ENCODE measurements at regions not wholly inside any gene's neighbourhood (a gene's known extent, or its start where the extent isn't known, plus 50 kb on each side); places are given as distances from the start of the nearest gene placed in this dataset.

GRCh38 chr16:63302811-63303210 is 1266.6 kb upstream of the CDH8 start:
- H3K36me3 ChIP-seq: no peaks in the 10 kb centered on the region
- no peak overlapping the region for H3K27ac ChIP-seq
- intact Hi-C loops (cut with DNase I; ENCODE audit: low total_unique reads): no loop called here
- no peaks in the 10 kb centered on the region for H3K4me1 ChIP-seq
- DNase-seq: no peak
- H3K9me3 ChIP-seq: no peaks in the 10 kb centered on the region
- no peak for TF ChIP-seq POLR2A (IDR thresholded peaks at IDR 0.05)
- TF ChIP-seq, protein P1, sequence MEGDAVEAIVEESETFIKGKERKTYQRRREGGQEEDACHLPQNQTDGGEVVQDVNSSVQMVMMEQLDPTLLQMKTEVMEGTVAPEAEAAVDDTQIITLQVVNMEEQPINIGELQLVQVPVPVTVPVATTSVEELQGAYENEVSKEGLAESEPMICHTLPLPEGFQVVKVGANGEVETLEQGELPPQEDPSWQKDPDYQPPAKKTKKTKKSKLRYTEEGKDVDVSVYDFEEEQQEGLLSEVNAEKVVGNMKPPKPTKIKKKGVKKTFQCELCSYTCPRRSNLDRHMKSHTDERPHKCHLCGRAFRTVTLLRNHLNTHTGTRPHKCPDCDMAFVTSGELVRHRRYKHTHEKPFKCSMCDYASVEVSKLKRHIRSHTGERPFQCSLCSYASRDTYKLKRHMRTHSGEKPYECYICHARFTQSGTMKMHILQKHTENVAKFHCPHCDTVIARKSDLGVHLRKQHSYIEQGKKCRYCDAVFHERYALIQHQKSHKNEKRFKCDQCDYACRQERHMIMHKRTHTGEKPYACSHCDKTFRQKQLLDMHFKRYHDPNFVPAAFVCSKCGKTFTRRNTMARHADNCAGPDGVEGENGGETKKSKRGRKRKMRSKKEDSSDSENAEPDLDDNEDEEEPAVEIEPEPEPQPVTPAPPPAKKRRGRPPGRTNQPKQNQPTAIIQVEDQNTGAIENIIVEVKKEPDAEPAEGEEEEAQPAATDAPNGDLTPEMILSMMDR (IDR thresholded peaks at IDR 0.05): no peak
- no peak overlapping the region for H3K4me3 ChIP-seq
- no peaks in the 10 kb centered on the region for H3K27me3 ChIP-seq

DNA sequence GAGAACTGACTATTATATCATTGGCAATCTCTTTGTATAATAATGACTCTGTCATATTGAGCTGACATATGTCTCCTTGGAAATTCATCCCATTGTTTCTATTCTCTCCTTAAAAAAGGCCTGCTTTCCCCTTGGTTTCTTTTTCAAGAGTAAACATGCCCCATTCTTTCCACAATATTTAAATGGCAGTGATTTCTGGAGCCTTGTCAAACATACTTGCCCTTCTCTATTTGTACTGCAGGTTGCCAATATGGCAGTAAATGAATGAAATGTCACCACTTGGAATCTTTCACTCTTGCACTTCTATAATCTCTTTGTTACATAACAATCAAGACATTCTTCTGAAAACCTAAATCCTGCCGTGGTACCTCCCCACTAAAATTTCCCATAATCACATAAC is 1265.1 kb upstream of the CDH8 start:
- intact Hi-C loops (cut with DNase I; ENCODE audit: low total_unique reads): no loop called here
- no peak overlapping the region for H3K27ac ChIP-seq
- no peaks in the 10 kb centered on the region for H3K27me3 ChIP-seq
- no peaks in the 10 kb centered on the region for H3K36me3 ChIP-seq
- no peak for DNase-seq
- no peaks in the 10 kb centered on the region for H3K4me1 ChIP-seq
- TF ChIP-seq, protein P1 (IDR thresholded peaks at IDR 0.05): no peak
- TF ChIP-seq POLR2A (IDR thresholded peaks at IDR 0.05): no peak
- no peak overlapping the region for H3K4me3 ChIP-seq
- no peaks in the 10 kb centered on the region for H3K9me3 ChIP-seq

DNA sequence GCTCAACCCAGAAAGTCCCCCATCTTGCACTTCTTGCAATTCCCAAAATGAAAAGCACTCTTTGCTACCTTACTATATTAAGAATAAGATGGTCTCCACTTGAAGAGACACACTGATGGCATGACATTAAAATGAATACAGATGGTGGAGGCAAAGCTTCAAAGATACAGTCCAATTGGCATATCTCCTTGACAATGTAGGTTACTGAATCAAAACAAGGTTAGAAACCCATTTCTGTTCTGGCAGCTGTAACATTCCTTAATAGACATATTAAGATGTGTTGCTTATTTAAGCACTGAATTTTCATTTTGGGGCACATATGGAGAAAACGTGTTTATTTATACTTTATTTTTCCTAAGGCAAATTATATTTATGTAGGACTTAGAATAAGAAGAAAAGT is 1262.8 kb upstream of the CDH8 start:
- no peak for TF ChIP-seq POLR2A (IDR thresholded peaks at IDR 0.05)
- TF ChIP-seq, protein P1 (IDR thresholded peaks at IDR 0.05): no peak
- Histone ChIP-seq H3K4me1 (no peaks in the 10 kb centered on the region), H3K9me3 (no peaks in the 10 kb centered on the region), H3K27ac (no peak overlapping the region), H3K36me3 (no peaks in the 10 kb centered on the region), H3K27me3 (no peaks in the 10 kb centered on the region), H3K4me3 (no peak overlapping the region)
- intact Hi-C loops (cut with DNase I; ENCODE audit: low total_unique reads): no loop called here
- DNase-seq: no peak

DNA sequence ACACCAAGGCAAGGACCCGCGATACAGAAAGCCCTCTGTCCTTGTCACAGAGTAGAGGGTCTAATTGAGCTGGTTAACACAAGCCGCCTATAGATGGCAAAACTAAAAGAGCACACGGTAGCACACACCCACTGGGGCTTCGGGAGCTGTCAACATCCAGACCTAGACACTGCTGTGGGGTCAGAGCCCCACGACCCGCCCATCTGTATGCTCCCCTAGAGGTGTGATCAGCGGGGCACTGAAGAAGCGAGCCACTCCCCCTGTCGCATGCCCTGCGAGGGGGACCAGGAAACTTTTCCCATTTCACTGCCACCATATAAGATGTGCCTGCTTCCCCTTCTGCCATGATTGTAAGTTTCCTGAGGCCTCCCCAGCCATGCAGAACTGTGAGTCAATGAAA is 1255.8 kb upstream of the CDH8 start:
- H3K27me3 ChIP-seq: no peaks in the 10 kb centered on the region
- TF ChIP-seq POLR2A (IDR thresholded peaks at IDR 0.05): no peak
- TF ChIP-seq, protein P1 (IDR thresholded peaks at IDR 0.05): no peak
- H3K36me3 ChIP-seq: no peaks in the 10 kb centered on the region
- H3K4me3 ChIP-seq: no peak overlapping the region
- no peak for DNase-seq
- H3K9me3 ChIP-seq: no peaks in the 10 kb centered on the region
- H3K27ac ChIP-seq: no peak overlapping the region
- H3K4me1 ChIP-seq: no peaks in the 10 kb centered on the region
- intact Hi-C loops (cut with DNase I; ENCODE audit: low total_unique reads): no loop called here

GRCh38 chr16:63289834-63290460 is 1253.7 kb upstream of the CDH8 start:
- intact Hi-C loops (cut with DNase I; ENCODE audit: low total_unique reads): no loop called here
- H3K4me1 ChIP-seq: no peaks in the 10 kb centered on the region
- no peak for DNase-seq

More at GRCh38 chr16:63289834-63290460, 1253.7 kb upstream of the CDH8 start:
- Histone ChIP-seq H3K27me3 (no peaks in the 10 kb centered on the region), H3K27ac (no peak overlapping the region), H3K36me3 (no peaks in the 10 kb centered on the region), H3K4me3 (no peak overlapping the region), H3K9me3 (no peaks in the 10 kb centered on the region)
- no peak for TF ChIP-seq POLR2A (IDR thresholded peaks at IDR 0.05)
- TF ChIP-seq, protein P1 (IDR thresholded peaks at IDR 0.05): peak in 2 of 4 experiments; percentile 23 to 34

Measured in uterus (tissue), 3 donors.